Memory B cell (primary cell): ENCODE measurements at regions not wholly inside any gene's neighbourhood (a gene's known extent, or its start where the extent isn't known, plus 50 kb on each side); places are given as distances from the start of the nearest gene placed in this dataset.

Source experiments
- ATAC-seq: fragments of 150-1000 bp; cut with Tn5 transposase; 2 replicates; pipeline ENCODE4 v1.10.0; 2021; ENCODE audit warnings: low read depth, mild to moderate bottlenecking, moderate library complexity
- DNase-seq, 2 donors: peaks; one replicate each; pipeline ENCODE4 v3.0.0; 2022; ENCODE audit warnings: low spot score in 2 of 2
- H3K27ac Mint-ChIP-seq: one replicate; pipeline ENCODE4 v1.8.0; 2022; ENCODE audit warnings: mild to moderate bottlenecking, moderate library complexity, mixed read lengths
- H3K27me3 Mint-ChIP-seq: one replicate; pipeline ENCODE4 v1.8.0; 2022; ENCODE audit warnings: mixed read lengths
- H3K36me3 Mint-ChIP-seq: one replicate; pipeline ENCODE4 v1.8.0; 2022; ENCODE audit warnings: mild to moderate bottlenecking, mixed read lengths
- H3K4me1 Mint-ChIP-seq: one replicate; pipeline ENCODE4 v1.8.0; 2022; ENCODE audit warnings: mixed read lengths
- H3K4me3 Mint-ChIP-seq: one replicate; pipeline ENCODE4 v1.8.0; 2022; ENCODE audit warnings: mild to moderate bottlenecking, moderate library complexity, mixed read lengths
- H3K9me3 Mint-ChIP-seq: one replicate; pipeline ENCODE4 v1.8.0; 2022; ENCODE audit warnings: mixed read lengths

DNA sequence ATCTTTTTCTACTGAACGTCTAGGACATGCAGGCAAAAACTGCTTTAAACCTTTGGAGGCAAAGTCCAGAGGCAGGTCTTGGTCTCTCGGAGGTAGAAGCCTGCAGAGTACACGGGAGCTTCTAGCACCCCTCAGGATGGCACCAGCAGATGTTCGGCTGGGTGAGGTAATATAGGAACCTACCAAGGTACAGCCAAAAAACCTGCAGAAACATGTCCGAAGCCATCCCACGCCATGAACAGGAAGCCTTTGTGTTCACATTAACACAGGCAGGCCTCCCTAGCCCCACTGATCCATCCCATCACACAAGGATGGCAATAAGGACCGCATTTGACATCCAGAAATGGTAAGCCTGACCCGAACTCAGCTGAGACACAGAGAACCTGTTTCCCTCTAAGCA is 157.9 kb upstream of the HES1 start:
- Mint-ChIP-seq H3K4me3 (no peak overlapping the region), H3K9me3 (no peaks in the 10 kb centered on the region), H3K36me3 (no peaks in the 10 kb centered on the region), H3K27ac (no peak overlapping the region), H3K4me1 (peaks cover 3% of the 10 kb centered on the region), H3K27me3 (peaks cover 2% of the 10 kb centered on the region)
- ATAC-seq = no peak
- no peak for DNase-seq

DNA sequence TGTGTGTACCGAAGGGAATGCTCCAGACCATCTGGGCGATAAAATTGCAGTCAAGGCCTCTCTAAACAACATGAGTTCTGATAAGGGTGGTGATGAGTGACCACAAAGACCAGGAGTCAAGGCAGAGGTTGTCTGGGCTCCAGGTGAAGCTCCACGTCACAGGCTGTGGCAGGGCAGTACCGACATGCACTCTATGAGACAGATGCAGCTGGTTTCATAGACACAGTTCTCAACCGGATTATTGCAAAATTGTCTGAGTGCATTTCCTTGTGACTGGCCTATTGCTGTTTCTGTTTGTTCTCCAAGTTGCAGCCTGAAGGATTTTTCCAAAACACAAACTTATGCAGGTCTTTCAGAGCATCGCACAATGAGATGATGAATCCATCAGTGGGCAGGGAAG is 157.5 kb upstream of the HES1 start:
- ATAC-seq (no peak), DNase-seq (no peak)
- Mint-ChIP-seq H3K36me3 (no peaks in the 10 kb centered on the region), H3K27ac (no peak overlapping the region), H3K27me3 (peaks cover 2% of the 10 kb centered on the region), H3K9me3 (no peaks in the 10 kb centered on the region), H3K4me1 (peaks cover 3% of the 10 kb centered on the region), H3K4me3 (no peak overlapping the region)

DNA sequence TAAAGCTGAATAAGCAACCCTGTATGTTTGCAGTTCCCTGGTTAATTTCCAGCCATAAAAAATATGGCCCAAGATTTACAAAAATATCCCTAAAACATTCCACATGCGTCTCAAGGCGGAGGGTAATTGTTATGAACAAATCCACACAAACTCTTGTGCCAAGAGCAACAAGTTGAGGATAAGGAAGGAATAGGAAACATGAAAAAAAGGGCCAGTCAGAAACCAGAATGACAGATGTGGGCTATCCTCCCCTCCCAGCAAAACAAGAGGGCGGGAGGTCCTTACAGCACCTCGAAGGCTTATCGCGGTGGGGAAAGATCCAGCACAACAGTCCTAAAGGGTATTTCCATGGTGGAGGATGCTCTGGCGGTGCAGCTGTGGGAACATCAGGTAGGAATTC is 155.6 kb upstream of the HES1 start:
- no peak for DNase-seq
- Mint-ChIP-seq H3K4me1 (peaks cover 3% of the 10 kb centered on the region), H3K9me3 (no peaks in the 10 kb centered on the region), H3K4me3 (no peak overlapping the region), H3K27me3 (peaks cover 2% of the 10 kb centered on the region), H3K36me3 (no peaks in the 10 kb centered on the region), H3K27ac (no peak overlapping the region)
- ATAC-seq = no peak

DNA sequence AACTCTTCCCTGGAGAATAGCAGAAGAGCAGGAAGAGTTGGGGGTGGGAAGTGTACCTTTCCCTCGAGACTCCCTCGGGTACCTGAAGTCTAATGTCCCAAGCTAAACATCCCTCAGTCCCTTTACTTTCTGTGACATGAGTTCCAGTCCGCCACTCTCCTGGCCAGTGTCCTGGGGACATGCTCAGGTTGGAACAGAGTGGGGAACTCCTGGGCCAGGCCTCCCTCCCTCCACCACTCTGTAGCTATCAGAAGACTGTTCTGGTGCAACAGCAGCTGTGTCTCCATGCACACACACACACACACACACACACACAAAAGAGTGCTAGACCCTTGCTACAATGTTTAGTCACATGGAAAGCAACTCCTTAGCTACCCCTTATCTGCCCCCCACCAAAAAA is 155.0 kb upstream of the HES1 start:
- Mint-ChIP-seq H3K9me3 (no peaks in the 10 kb centered on the region), H3K27ac (no peak overlapping the region), H3K27me3 (peaks cover 2% of the 10 kb centered on the region), H3K4me3 (no peak overlapping the region), H3K36me3 (no peaks in the 10 kb centered on the region), H3K4me1 (peaks cover 3% of the 10 kb centered on the region)
- DNase-seq (no peak), ATAC-seq (no peak)

DNA sequence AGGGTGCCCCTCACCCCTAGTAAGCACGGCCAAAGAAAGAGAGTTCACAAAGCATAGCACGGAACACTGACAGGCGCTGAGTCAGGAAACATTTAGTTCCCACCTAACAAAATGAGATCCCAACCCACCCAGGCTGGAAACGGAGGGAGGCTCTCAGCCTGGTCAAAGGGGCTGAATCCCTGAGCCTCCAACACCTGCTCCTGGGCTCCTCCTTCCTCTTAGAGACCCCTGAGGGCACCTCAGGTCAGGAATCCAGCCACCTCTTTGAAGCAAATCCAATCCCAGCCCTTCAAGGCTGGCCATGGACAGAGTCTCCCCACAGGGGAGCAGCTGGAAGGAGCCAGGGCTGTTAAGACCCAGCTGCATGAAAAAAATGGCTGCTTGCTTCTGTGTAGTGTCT is 154.4 kb upstream of the HES1 start:
- peaks cover 4% of the 10 kb centered on the region for H3K27me3 Mint-ChIP-seq
- ATAC-seq (no peak), DNase-seq (no peak)
- H3K36me3 Mint-ChIP-seq = no peaks in the 10 kb centered on the region
- H3K9me3 Mint-ChIP-seq = no peaks in the 10 kb centered on the region
- no peak overlapping the region for H3K4me3 Mint-ChIP-seq
- H3K27ac Mint-ChIP-seq = no peak overlapping the region
- H3K4me1 Mint-ChIP-seq = peaks cover 3% of the 10 kb centered on the region

DNA sequence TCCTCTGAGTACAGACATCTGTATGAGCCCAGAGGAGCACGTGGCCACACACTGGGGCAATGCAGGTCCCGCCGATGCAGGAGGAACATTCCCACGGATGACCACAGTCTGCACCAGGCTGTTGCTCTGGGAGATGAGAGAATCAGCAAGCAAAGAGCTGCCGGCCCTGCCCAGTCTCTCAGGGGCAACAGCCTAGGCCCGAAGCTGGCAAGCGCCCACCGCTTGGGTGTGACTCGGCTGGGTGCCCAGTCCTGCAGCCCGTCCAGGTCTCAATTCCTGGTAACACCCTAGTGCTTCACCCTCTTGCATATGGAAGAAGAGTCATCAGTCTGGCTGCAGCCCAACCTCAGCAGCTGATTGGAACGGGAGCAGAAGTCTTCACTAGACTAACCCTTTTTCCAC is 153.7 kb upstream of the HES1 start:
- Mint-ChIP-seq H3K4me3 (no peak overlapping the region), H3K9me3 (no peaks in the 10 kb centered on the region), H3K27me3 (peaks cover 4% of the 10 kb centered on the region), H3K4me1 (peaks cover 3% of the 10 kb centered on the region), H3K36me3 (no peaks in the 10 kb centered on the region), H3K27ac (no peak overlapping the region)
- ATAC-seq = no peak
- DNase-seq = no peak

DNA sequence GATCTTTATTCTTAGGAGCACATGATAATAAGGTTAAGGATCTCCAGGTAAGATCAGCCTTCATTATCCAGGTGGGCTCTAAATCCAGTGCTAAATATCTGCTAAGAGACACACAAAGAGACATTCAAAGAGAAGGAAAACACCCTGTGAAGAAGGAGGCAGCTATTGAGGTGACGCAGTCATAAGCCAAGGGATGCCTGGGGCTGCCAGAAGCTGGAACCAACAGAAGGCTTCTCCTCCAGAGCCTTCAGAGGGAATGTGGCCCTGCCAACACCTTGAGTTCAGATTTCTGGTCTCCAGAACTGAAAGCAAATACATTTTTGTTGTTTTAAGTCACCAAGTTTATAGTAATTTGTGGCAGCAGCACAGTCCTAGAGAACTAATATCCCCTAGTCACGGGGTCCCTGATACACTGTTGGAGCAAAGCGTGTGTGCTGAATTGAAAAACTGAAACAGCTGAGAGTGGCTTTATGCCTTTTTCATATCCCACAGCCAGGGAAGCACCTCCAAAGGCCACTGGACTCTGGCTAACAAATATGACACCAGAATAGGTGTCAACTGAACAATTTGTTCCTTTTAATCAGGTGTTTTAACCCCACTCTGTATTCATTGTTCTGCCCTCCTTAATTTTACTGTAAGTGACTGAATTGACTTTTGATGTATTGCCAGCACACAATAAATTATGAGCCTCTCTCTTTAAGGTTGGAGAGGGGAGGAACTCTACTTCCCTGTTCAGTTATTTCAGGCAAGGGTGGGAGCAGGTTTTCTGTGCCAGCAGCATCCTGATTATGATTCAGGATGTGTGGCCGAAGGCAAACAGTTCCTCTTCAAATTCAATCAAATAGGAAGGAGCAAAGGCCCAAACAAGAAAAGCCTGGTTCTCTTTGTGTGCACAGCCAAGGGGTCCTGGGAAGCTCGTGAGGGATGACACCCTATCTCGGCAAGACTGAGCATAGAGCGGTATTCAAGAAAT is 151.8 kb upstream of the HES1 start:
- no peaks in the 10 kb centered on the region for H3K9me3 Mint-ChIP-seq
- H3K27me3 Mint-ChIP-seq = peaks cover 8% of the 10 kb centered on the region
- H3K36me3 Mint-ChIP-seq = no peaks in the 10 kb centered on the region
- peaks cover 3% of the 10 kb centered on the region for H3K4me1 Mint-ChIP-seq
- H3K27ac Mint-ChIP-seq = no peak overlapping the region
- ATAC-seq (no peak), DNase-seq (no peak)
- H3K4me3 Mint-ChIP-seq = no peak overlapping the region

DNA sequence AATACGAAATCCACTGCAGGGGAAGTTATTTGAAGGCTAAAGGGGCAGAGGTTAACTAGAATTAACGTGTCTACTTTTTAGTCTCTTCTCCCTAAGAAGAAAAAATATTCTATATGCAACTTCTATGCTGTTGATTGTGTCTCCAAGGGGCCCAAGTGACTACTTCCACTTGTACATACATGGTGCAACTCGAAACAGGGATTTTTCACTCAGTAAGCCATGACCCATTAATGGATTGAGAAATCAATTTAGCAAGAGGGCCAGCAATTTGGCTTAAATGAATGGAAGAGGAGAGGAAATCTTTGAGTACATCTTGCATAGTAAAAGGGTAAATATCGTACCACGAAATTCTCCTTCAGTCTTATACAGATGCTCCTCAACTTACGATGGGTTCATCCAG is 151.1 kb upstream of the HES1 start:
- ATAC-seq (no peak), DNase-seq (no peak)
- H3K9me3 Mint-ChIP-seq = peaks cover 1% of the 10 kb centered on the region
- H3K27me3 Mint-ChIP-seq = peaks cover 8% of the 10 kb centered on the region
- H3K4me3 Mint-ChIP-seq = no peak overlapping the region
- no peak overlapping the region for H3K27ac Mint-ChIP-seq
- peaks cover 1% of the 10 kb centered on the region for H3K36me3 Mint-ChIP-seq
- H3K4me1 Mint-ChIP-seq = peaks cover 3% of the 10 kb centered on the region

DNA sequence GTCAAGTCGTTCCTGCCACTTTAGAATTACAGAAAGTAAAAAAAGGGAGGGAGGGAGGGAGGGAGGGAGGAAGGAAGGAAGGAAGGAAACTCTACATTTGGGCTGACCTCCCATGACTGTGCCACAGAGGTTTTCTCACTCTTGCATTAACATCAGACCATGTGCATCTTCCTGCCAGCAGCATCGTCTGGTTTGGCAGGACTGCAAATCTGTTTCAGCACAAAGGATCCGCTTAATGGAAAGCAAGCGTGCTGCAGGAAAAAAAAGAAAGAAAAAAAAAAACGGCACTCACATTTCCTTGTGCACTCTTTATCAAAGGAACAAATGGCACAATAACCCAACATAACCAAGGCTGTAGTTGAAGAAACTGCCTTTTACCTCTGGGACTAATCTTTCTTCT is 148.8 kb upstream of the HES1 start:
- Mint-ChIP-seq H3K27me3 (peaks cover 7% of the 10 kb centered on the region), H3K27ac (no peak overlapping the region), H3K36me3 (peaks cover 2% of the 10 kb centered on the region), H3K4me3 (no peak overlapping the region), H3K9me3 (peaks cover 2% of the 10 kb centered on the region), H3K4me1 (no peaks in the 10 kb centered on the region)
- no peak for DNase-seq
- ATAC-seq = no peak

DNA sequence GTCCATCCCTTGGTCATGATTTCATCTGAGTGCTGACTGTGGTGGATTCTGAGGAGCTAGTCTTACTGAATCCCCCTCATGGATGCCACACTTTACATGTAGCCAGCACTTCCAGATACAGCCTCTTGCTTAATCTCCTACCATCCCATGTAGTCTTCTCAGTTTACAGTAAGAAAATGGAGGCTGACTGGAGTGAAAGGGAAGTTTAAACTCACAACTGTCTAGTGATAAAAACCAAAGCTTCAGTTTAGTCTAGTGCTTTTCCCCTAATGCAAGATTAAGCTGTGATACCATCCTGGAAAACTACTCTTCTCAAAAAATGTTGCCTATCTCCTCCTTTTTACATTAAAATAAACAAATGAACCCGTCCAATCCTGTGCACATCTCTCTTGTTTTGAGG is 146.8 kb upstream of the HES1 start:
- DNase-seq (no peak), ATAC-seq (no peak)
- Mint-ChIP-seq H3K36me3 (peaks cover 2% of the 10 kb centered on the region), H3K4me3 (no peak overlapping the region), H3K27ac (no peak overlapping the region), H3K27me3 (peaks cover 11% of the 10 kb centered on the region), H3K9me3 (peaks cover 2% of the 10 kb centered on the region), H3K4me1 (no peaks in the 10 kb centered on the region)

DNA sequence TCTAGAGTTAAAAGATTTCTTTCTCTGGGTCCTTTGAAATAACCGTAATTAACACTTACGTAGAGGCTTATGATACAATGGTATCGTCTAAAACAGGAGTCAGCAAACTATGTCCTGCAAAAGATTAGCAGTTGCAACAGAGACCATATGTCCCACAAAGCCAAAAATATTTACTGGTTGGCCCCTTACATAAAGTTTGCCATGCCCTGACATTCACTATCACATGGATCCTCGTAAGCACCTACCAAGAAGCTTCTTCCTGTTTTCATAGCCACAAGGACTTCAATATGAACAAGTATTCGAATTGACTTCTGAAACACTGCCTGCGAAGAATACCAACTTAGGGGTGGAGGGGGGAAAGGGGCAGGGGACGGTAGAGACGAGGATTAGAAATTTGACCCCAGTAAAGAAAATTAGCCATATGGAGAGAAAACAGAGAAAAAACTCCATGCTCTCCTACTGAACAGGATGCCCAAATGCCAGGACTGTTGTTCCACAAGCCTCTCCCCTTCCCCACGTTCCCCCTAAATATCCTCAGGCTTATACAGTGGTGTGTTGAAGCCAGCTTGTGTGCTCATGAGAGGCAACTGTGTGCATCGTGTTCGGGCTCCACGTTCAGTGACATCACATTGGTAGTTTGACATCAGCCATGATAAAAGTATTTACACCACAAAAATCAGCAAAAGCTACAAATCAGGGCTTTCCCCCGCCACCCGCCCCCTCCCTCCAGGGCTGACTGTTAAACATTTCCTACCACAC is 144.1 kb upstream of the HES1 start:
- no peak for ATAC-seq
- Mint-ChIP-seq H3K36me3 (peaks cover 2% of the 10 kb centered on the region), H3K4me3 (no peak overlapping the region), H3K4me1 (no peaks in the 10 kb centered on the region), H3K9me3 (peaks cover 2% of the 10 kb centered on the region), H3K27me3 (peaks cover 12% of the 10 kb centered on the region), H3K27ac (no peak overlapping the region)
- no peak for DNase-seq

DNA sequence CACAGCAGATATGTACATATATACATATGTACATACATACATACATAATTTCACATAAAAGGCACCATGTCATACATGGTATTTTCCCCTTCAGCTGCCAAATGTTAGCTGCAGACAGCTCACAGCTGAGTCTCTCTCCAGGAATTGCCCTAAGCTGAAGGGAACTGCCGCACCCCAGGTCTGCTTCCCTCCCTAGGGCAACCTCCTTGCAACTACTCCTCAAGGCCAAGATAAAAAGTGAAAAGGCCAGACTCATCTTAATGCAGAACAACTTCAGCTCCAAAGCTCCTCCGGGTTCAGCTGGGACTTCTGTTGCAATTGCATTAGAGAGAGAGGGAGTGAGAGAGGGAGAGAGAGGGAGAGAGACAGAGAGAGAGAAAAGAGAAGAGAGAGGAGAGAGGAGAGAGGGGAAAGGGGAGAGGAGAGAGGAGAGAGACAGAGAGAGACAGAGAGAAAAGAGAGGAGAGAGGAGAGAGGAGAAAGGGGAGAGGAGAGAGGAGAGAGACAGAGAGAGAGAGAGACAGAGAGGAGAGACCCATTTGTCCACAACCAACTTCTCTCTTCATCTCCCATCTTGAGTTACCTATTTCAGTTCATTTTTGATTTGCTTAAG is 143.4 kb upstream of the HES1 start:
- no peaks in the 10 kb centered on the region for H3K4me1 Mint-ChIP-seq
- no peak overlapping the region for H3K4me3 Mint-ChIP-seq
- peaks cover 12% of the 10 kb centered on the region for H3K27me3 Mint-ChIP-seq
- ATAC-seq (no peak), DNase-seq (no peak)
- peaks cover 2% of the 10 kb centered on the region for H3K9me3 Mint-ChIP-seq
- peaks cover 2% of the 10 kb centered on the region for H3K36me3 Mint-ChIP-seq
- H3K27ac Mint-ChIP-seq = no peak overlapping the region

DNA sequence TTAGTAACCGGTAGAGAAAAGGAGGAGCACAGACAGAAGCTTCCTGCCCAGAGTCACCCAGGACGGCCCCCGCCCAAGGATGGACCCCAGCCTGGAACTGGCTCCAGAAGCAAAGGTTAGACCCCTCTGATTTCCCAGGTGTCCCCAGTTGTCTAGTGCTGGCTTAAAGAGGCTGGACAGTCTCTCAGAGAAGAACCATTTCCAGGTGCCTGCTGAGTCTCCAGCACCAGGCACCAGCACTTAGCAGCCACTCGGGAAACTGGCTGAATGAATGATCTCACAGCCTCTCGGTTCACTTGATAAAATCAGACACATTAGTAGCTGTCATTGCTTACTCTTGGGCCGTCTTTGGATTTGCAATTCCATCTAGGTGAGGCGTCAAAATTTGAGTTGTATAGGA is 139.7 kb upstream of the HES1 start:
- Mint-ChIP-seq H3K27ac (no peak overlapping the region), H3K36me3 (no peaks in the 10 kb centered on the region), H3K4me3 (no peak overlapping the region), H3K4me1 (peaks cover 5% of the 10 kb centered on the region), H3K9me3 (no peaks in the 10 kb centered on the region), H3K27me3 (peaks cover 11% of the 10 kb centered on the region)
- DNase-seq (no peak), ATAC-seq (no peak)

DNA sequence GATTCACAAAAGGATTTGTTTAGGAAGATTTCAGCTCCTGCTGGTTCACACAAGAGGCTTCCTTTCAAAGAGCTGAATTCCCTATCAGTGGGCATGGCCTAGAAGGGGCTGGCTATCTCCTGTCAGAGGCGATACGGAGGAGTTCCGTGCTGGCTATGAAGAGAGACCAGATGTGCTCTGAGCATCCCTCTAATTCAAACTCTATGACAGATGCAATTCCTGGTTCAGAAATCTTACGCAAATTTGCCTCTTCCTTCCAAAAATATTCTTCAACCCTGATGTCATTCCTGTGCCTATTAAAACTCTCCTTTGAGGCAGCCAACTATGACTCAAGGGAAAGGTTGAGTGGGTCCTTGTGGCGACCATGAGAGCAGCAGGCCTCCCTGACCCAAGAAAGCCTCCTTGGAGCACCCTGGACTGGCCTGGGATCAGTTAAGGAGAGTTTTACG is 139.3 kb upstream of the HES1 start:
- H3K27ac Mint-ChIP-seq = no peak overlapping the region
- no peaks in the 10 kb centered on the region for H3K9me3 Mint-ChIP-seq
- H3K4me3 Mint-ChIP-seq = no peak overlapping the region
- H3K27me3 Mint-ChIP-seq = peaks cover 11% of the 10 kb centered on the region
- peaks cover 5% of the 10 kb centered on the region for H3K4me1 Mint-ChIP-seq
- ATAC-seq (no peak), DNase-seq (no peak)
- no peaks in the 10 kb centered on the region for H3K36me3 Mint-ChIP-seq
